K562 (cell line): ENCODE measurements at regions not wholly inside any gene's neighbourhood (a gene's known extent, or its start where the extent isn't known, plus 50 kb on each side); places are given as distances from the start of the nearest gene placed in this dataset.

Experiments used
- ATAC-seq: fragments of 200-7000 bp; cut with Tn5 transposase; 3 replicates; pipeline ENCODE4 v1.9.1; 2020; ENCODE audit warnings: moderate library complexity
- BruUV-seq: library from RNA; stranded (reverse); fragments of 400-500 nt; replicated peaks from 2 replicates; lab custom pipeline; 2021; lab: Mats Ljungman, UMichigan
- CTCF ChIA-PET: fragments of 300-600 bp; formaldehyde crosslinking; extraction: SDS; loops from one replicate; lab custom pipeline; 2021; ENCODE audit warnings: low intra/inter-chr PET ratio; lab: Yijun Ruan, JAX
- POLR2A ChIA-PET: fragments of 300-600, 350-650 bp; sonication (Branson Sonifier 250); formaldehyde crosslinking; extraction: SDS; loops from one replicate; lab custom pipeline; 2021; ENCODE audit warnings: antibody characterized with exemption, inconsistent platforms; lab: Yijun Ruan, JAX
- DNase-seq, 4 experiments: peaks; one replicate each; pipeline versions ENCODE4 v3.0.0 to v3.0.0-alpha.2; 2011 to 2018; ENCODE audit warnings: low spot score in 3 of 4, mixed read lengths in 3 of 4; ENCODE audit errors: extremely low read depth in 1 of 4
- FAIRE-seq: peaks from 2 replicates; lab custom pipeline; 2011; peaks lifted over from hg19 to GRCh38; lab: Jason Lieb, UNC
- H2AFZ ChIP-seq: 2 replicates; pipeline ENCODE4 v1.6.0; 2011; ENCODE audit warnings: low read depth, low read length, control low read depth, inconsistent platforms
- H3K27ac ChIP-seq: fragments of 200-600 bp; 3 replicates; pipeline ENCODE4 v1.8.0; 2011; ENCODE audit warnings: low read depth, mild to moderate bottlenecking, control low read depth, inconsistent platforms, low read length, moderate library complexity, mixed read lengths; ENCODE audit errors: extremely low read depth
- H3K27me3 ChIP-seq, 2 experiments: fragments of 300-600 bp in 1 of 2; 2 replicates in 1 of 2; 3 replicates in 1 of 2; pipeline versions ENCODE4 v1.6.0 to v1.8.0; 2011; ENCODE audit warnings: inconsistent platforms in 2 of 2, low read length in 2 of 2, mild to moderate bottlenecking in 1 of 2, mixed read lengths in 1 of 2, moderate library complexity in 1 of 2; ENCODE audit not compliant: control insufficient read depth in 2 of 2, insufficient read depth in 2 of 2
- H3K36me3 ChIP-seq: fragments of 300-600 bp; 3 replicates; pipeline ENCODE4 v1.8.0; 2011; ENCODE audit warnings: mild to moderate bottlenecking, low read length, inconsistent platforms; ENCODE audit not compliant: control insufficient read depth, insufficient read depth
- H3K4me1 ChIP-seq, 2 experiments: fragments of 200-600 bp in 1 of 2; replicated peaks in 1 of 2; 2 replicates in 1 of 2; 3 replicates in 1 of 2; pipeline versions ENCODE4 v1.5.1 to v1.8.0; 2011; ENCODE audit warnings: inconsistent platforms in 2 of 2, low read length in 2 of 2, mild to moderate bottlenecking in 1 of 2, mixed read lengths in 1 of 2, moderate library complexity in 1 of 2; ENCODE audit not compliant: control insufficient read depth in 2 of 2, insufficient read depth in 2 of 2
- H3K4me2 ChIP-seq: 2 replicates; pipeline ENCODE4 v1.6.1; 2011; ENCODE audit warnings: low read length, control low read depth, inconsistent platforms, mixed read lengths; ENCODE audit not compliant: insufficient read depth
- H3K4me3 ChIP-seq: fragments of 200-600 bp; sonication (generic), shearing (Covaris generic); 2 replicates; pipeline ENCODE4 v1.5.1; 2016; ENCODE audit warnings: control low read depth, inconsistent platforms
- H3K79me2 ChIP-seq: fragments of 200-600 bp; 3 replicates; pipeline ENCODE4 v1.8.0; 2011; ENCODE audit warnings: low read length, inconsistent platforms; ENCODE audit not compliant: control insufficient read depth, insufficient read depth
- H3K9ac ChIP-seq, 2 experiments: 2 replicates each; pipeline versions ENCODE4 v1.6.0 to v1.6.1; 2011; ENCODE audit warnings: low read depth in 2 of 2, low read length in 2 of 2, control low read depth in 1 of 2, inconsistent platforms in 1 of 2, mild to moderate bottlenecking in 1 of 2, mixed read lengths in 1 of 2; ENCODE audit not compliant: insufficient read depth in 1 of 2
- H3K9me1 ChIP-seq: one replicate; pipeline ENCODE4 v1.6.0; 2011; ENCODE audit warnings: inconsistent platforms, mild to moderate bottlenecking, low read length, moderate library complexity; ENCODE audit not compliant: control insufficient read depth, insufficient read depth
- H3K9me3 ChIP-seq: replicated peaks from 2 replicates; pipeline ENCODE4 v1.5.1; 2011; ENCODE audit warnings: low read depth, low read length, inconsistent platforms; ENCODE audit not compliant: control insufficient read depth, insufficient read depth
- H4K20me1 ChIP-seq: replicated peaks from 2 replicates; pipeline ENCODE4 v1.6.1; 2011; ENCODE audit warnings: low read length, inconsistent platforms, mixed read lengths; ENCODE audit not compliant: control insufficient read depth, insufficient read depth
- BRD9 ChIP-seq: fragments of 450-650 bp; IDR thresholded peaks from 2 replicates; pipeline ENCODE4 v1.6.1; 2018; ENCODE audit warnings: low read depth; ENCODE audit not compliant: partially characterized antibody
- CBFA2T3 ChIP-seq: fragments of 450-650 bp; IDR thresholded peaks from 2 replicates; pipeline ENCODE4 v1.6.1; 2017
- DIDO1 ChIP-seq: fragments of 450-650 bp; IDR thresholded peaks from 2 replicates; pipeline ENCODE4 v1.6.1; 2016; ENCODE audit warnings: low read depth, missing biosample characterization, missing genetic modification characterization
- NFYB ChIP-seq: IDR thresholded peaks from 2 replicates; pipeline ENCODE4 v1.6.1; 2011; ENCODE audit warnings: mild to moderate bottlenecking, moderate library complexity; ENCODE audit not compliant: insufficient read length; ENCODE audit errors: extremely low read depth
- PHB2 ChIP-seq: fragments of 450-650 bp; IDR thresholded peaks from 2 replicates; pipeline ENCODE4 v1.6.1; 2017; ENCODE audit warnings: low read depth
- TSHZ1 ChIP-seq: fragments of 250-450 bp; sonication (Bioruptor Pico); IDR thresholded peaks from 2 replicates; pipeline ENCODE4 v1.4.0; 2020; ENCODE audit warnings: mild to moderate bottlenecking, moderate library complexity
- WGBS: fragments of 100-300 bp; shearing (Covaris generic); methylation state at CpG from one replicate; pipeline ENCODE4 v1.1.6; 2016; ENCODE audit warnings: low coverage, mixed read lengths; ENCODE audit not compliant: insufficient coverage; ENCODE audit errors: missing lambda C conversion rate; 5-methylcytosine and 5-hydroxymethylcytosine counted together
- in situ Hi-C: fragments of 300-500 bp; cut with MboI; formaldehyde crosslinking; loops from 4 replicates; pipeline ENCODE4 v1.15.0; 2018; ENCODE audit warnings: inconsistent platforms, mixed read lengths
- intact Hi-C: fragments of 100-400 bp; cut with micrococcal nuclease; formaldehyde crosslinking; loops from 2 replicates; pipeline ENCODE4 v1.14.2; 2022
- TF ChIP-seq, protein P1 (sequence below): sonication (generic); formaldehyde crosslinking; IDR thresholded peaks from 2 replicates; pipeline ENCODE4 v1.8.0; 2022; ENCODE audit warnings: mild to moderate bottlenecking, missing genetic modification reagents
- TF ChIP-seq, protein P2 (sequence below): fragments of 450-650 bp; IDR thresholded peaks from 2 replicates; pipeline ENCODE4 v1.6.1; 2017; ENCODE audit warnings: antibody characterized with exemption
- TF ChIP-seq, protein P3 (sequence below): fragments of 250-450 bp; sonication (Bioruptor Pico); IDR thresholded peaks from 2 replicates; pipeline ENCODE4 v1.5.0; 2020; ENCODE audit warnings: mild to moderate bottlenecking, borderline replicate concordance

DNA sequence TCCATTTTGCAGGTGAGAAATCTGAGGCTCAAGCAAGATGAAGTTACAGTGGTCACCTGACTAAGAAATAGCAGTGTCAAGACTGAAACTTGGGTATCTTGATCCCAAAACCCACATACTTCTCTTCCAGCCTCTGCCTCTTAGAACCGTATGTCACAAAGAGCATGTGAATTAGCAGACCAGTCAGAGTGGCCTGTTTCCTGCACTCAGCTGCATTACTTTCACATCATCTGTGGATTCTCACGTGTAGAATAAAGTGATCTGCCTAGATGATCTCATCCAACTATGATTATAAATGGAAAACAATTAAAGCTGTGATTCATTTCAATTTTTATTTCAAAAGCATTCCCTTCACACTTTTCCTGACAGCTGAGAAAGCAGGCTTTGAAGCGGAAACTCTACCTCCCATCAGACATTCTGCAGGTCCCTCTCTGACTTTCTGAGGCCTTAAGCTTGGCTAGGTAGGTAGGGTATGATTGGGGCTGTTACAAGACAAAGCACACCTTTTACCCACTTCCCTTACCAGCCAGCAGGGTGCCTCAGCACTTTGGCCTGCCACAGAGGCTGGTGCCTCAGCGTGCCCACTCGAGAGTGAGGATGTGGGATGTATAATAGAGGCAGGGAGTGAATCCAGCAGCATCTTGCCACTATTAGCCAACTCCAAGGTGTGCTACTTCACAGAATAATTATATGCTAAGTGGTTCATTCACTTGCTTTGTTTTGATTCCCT is 70.2 kb upstream of the PDE1C start (continued):
- TF ChIP-seq, protein P1, sequence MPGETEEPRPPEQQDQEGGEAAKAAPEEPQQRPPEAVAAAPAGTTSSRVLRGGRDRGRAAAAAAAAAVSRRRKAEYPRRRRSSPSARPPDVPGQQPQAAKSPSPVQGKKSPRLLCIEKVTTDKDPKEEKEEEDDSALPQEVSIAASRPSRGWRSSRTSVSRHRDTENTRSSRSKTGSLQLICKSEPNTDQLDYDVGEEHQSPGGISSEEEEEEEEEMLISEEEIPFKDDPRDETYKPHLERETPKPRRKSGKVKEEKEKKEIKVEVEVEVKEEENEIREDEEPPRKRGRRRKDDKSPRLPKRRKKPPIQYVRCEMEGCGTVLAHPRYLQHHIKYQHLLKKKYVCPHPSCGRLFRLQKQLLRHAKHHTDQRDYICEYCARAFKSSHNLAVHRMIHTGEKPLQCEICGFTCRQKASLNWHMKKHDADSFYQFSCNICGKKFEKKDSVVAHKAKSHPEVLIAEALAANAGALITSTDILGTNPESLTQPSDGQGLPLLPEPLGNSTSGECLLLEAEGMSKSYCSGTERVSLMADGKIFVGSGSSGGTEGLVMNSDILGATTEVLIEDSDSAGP (CRISPR knock-in tag), result no peak
- TF ChIP-seq TSHZ1 (CRISPR knock-in tag), result no peak
- no peak for TF ChIP-seq DIDO1 (tag)
- TF ChIP-seq NFYB, result no peak

DNA sequence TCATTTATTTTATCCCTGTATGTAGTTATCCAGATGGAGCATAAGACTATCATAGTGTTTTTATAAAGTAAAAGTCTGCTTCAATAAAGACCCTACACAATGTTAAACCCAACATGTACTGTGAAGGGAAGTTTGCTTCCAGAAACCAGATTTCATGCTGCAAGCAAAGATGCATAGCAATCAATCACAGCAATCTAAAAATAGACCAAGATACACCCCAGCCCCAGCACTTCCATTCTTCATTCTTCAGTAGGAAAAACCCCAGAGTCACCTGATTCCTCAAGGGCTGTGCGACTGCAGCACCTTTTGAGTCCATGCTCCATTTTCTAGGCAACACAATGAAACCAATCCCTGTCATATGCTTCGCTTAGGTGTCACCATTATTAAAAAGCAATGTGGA is 66.9 kb upstream of the PDE1C start:
- H3K4me2 ChIP-seq, result no peak overlapping the region
- intact Hi-C loops, result no loop called here
- ATAC-seq, result no peak
- in situ Hi-C loops, result no loop called here
- no peak overlapping the region for H3K4me3 ChIP-seq
- H3K27me3 ChIP-seq, result no peaks in the 10 kb centered on the region
- H3K79me2 ChIP-seq, result no peaks in the 10 kb centered on the region
- ChIA-PET POLR2A (no interaction called here), CTCF (no interaction called here)
- no peak overlapping the region for H3K27ac ChIP-seq
- no peaks in the 10 kb centered on the region for H3K9me3 ChIP-seq
- no peaks in the 10 kb centered on the region for H3K4me1 ChIP-seq
- no peak overlapping the region for H3K9ac ChIP-seq
- BruUV-seq, result no TSS peak
- no peak for DNase-seq
- no peaks in the 10 kb centered on the region for H3K36me3 ChIP-seq
- H2AFZ ChIP-seq, result no peak overlapping the region
- FAIRE-seq, result no peak
- H3K9me1 ChIP-seq, result no peaks in the 10 kb centered on the region
- 0% methylated on average over 2 of the region's 2 CpGs for WGBS
- H4K20me1 ChIP-seq, result no peaks in the 10 kb centered on the region
- TF ChIP-seq, protein P2, sequence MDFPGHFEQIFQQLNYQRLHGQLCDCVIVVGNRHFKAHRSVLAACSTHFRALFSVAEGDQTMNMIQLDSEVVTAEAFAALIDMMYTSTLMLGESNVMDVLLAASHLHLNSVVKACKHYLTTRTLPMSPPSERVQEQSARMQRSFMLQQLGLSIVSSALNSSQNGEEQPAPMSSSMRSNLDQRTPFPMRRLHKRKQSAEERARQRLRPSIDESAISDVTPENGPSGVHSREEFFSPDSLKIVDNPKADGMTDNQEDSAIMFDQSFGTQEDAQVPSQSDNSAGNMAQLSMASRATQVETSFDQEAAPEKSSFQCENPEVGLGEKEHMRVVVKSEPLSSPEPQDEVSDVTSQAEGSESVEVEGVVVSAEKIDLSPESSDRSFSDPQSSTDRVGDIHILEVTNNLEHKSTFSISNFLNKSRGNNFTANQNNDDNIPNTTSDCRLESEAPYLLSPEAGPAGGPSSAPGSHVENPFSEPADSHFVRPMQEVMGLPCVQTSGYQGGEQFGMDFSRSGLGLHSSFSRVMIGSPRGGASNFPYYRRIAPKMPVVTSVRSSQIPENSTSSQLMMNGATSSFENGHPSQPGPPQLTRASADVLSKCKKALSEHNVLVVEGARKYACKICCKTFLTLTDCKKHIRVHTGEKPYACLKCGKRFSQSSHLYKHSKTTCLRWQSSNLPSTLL, result no peak
- TF ChIP-seq BRD9 (no peak), CBFA2T3 (no peak), PHB2 (no peak)
- TF ChIP-seq, protein P3, sequence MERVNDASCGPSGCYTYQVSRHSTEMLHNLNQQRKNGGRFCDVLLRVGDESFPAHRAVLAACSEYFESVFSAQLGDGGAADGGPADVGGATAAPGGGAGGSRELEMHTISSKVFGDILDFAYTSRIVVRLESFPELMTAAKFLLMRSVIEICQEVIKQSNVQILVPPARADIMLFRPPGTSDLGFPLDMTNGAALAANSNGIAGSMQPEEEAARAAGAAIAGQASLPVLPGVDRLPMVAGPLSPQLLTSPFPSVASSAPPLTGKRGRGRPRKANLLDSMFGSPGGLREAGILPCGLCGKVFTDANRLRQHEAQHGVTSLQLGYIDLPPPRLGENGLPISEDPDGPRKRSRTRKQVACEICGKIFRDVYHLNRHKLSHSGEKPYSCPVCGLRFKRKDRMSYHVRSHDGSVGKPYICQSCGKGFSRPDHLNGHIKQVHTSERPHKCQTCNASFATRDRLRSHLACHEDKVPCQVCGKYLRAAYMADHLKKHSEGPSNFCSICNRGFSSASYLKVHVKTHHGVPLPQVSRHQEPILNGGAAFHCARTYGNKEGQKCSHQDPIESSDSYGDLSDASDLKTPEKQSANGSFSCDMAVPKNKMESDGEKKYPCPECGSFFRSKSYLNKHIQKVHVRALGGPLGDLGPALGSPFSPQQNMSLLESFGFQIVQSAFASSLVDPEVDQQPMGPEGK, result no peak
